HFFc6 (cell line): ENCODE measurements at regions not wholly inside any gene's neighbourhood (a gene's known extent, or its start where the extent isn't known, plus 50 kb on each side); places are given as distances from the start of the nearest gene placed in this dataset.
"Not testable (repeated sequence)": the region's sequence is repeated elsewhere in the genome, so short reads cannot be mapped to it uniquely, and the experiment has no call there.

Source experiments
- DNase-seq: peaks from one replicate; pipeline ENCODE4 v3.0.0-alpha.2; 2018
- H3K27ac Mint-ChIP-seq: 2 replicates; pipeline ENCODE4 v1.8.0; 2020; ENCODE audit warnings: mild to moderate bottlenecking, mixed read lengths
- H3K27me3 Mint-ChIP-seq: 2 replicates; pipeline ENCODE4 v1.8.0; 2021; ENCODE audit warnings: mild to moderate bottlenecking, moderate library complexity, mixed read lengths; ENCODE audit not compliant: insufficient read depth
- H3K36me3 Mint-ChIP-seq: 2 replicates; pipeline ENCODE4 v1.8.0; 2021; ENCODE audit warnings: low read depth, mixed read lengths
- H3K4me1 Mint-ChIP-seq: 2 replicates; pipeline ENCODE4 v1.8.0; 2020; ENCODE audit warnings: low read depth, mixed read lengths
- H3K4me3 Mint-ChIP-seq: 2 replicates; pipeline ENCODE4 v1.8.0; 2020; ENCODE audit warnings: mild to moderate bottlenecking, moderate library complexity, mixed read lengths
- H3K9me3 Mint-ChIP-seq: 2 replicates; pipeline ENCODE4 v1.8.0; 2020; ENCODE audit warnings: mild to moderate bottlenecking, mixed read lengths

- not testable (repeated sequence) for DNase-seq, H3K27me3 Mint-ChIP-seq, H3K4me1 Mint-ChIP-seq, H3K4me3 Mint-ChIP-seq, H3K9me3 Mint-ChIP-seq, H3K27ac Mint-ChIP-seq
- H3K36me3 Mint-ChIP-seq, result peaks cover 25% of the 10 kb centered on the region
Measured at GRCh38 chr3:195966563-195967386, 58.4 kb upstream of the TNK2 start.

- not testable (repeated sequence) for H3K27ac Mint-ChIP-seq, H3K27me3 Mint-ChIP-seq, DNase-seq, H3K4me1 Mint-ChIP-seq, H3K4me3 Mint-ChIP-seq
- Mint-ChIP-seq H3K9me3 (peaks cover 11% of the 10 kb centered on the region), H3K36me3 (peaks cover 37% of the 10 kb centered on the region)
Measured at GRCh38 chr3:195965217-195965616, 56.9 kb upstream of the TNK2 start.

GRCh38 chr3:195964318-195965107, 56.2 kb upstream of the TNK2 start:
- not testable (repeated sequence) for H3K4me3 Mint-ChIP-seq, DNase-seq, H3K27me3 Mint-ChIP-seq, H3K27ac Mint-ChIP-seq, H3K4me1 Mint-ChIP-seq
- H3K9me3 Mint-ChIP-seq, result peaks cover 11% of the 10 kb centered on the region
- H3K36me3 Mint-ChIP-seq, result peaks cover 37% of the 10 kb centered on the region

GRCh38 chr3:195962222-195962621, 53.9 kb upstream of the TNK2 start:
- Mint-ChIP-seq H3K9me3 (peaks cover 11% of the 10 kb centered on the region), H3K36me3 (peaks cover 41% of the 10 kb centered on the region)
- H3K4me3 Mint-ChIP-seq, H3K27me3 Mint-ChIP-seq, H3K4me1 Mint-ChIP-seq, H3K27ac Mint-ChIP-seq, DNase-seq: not testable (repeated sequence)

- not testable (repeated sequence) for DNase-seq, H3K27ac Mint-ChIP-seq, H3K4me3 Mint-ChIP-seq, H3K27me3 Mint-ChIP-seq, H3K4me1 Mint-ChIP-seq
- peaks cover 11% of the 10 kb centered on the region for H3K9me3 Mint-ChIP-seq
- peaks cover 41% of the 10 kb centered on the region for H3K36me3 Mint-ChIP-seq
Measured at GRCh38 chr3:195960971-195961775, 52.8 kb upstream of the TNK2 start.

GRCh38 chr3:195960164-195960563, 51.8 kb upstream of the TNK2 start:
- not testable (repeated sequence) for H3K27ac Mint-ChIP-seq, H3K4me1 Mint-ChIP-seq
- H3K36me3 Mint-ChIP-seq, result peaks cover 41% of the 10 kb centered on the region

GRCh38 chr3:195959367-195960157, 51.2 kb upstream of the TNK2 start:
- not testable (repeated sequence) for H3K27me3 Mint-ChIP-seq, DNase-seq, H3K27ac Mint-ChIP-seq, H3K4me1 Mint-ChIP-seq, H3K4me3 Mint-ChIP-seq
- Mint-ChIP-seq H3K9me3 (peaks cover 11% of the 10 kb centered on the region), H3K36me3 (peaks cover 35% of the 10 kb centered on the region)

More at GRCh38 chr3:195960164-195960563, 51.8 kb upstream of the TNK2 start:
- H3K27me3 Mint-ChIP-seq, DNase-seq, H3K4me3 Mint-ChIP-seq: not testable (repeated sequence)
- peaks cover 11% of the 10 kb centered on the region for H3K9me3 Mint-ChIP-seq

- Mint-ChIP-seq H3K36me3 (peaks cover 32% of the 10 kb centered on the region), H3K9me3 (peaks cover 11% of the 10 kb centered on the region)
- H3K4me1 Mint-ChIP-seq, DNase-seq, H3K27me3 Mint-ChIP-seq, H3K27ac Mint-ChIP-seq, H3K4me3 Mint-ChIP-seq: not testable (repeated sequence)
Measured at GRCh38 chr3:195958736-195959135, 50.4 kb upstream of the TNK2 start.
